HG03521 (cell line): ENCODE measurements at regions not wholly inside any gene's neighbourhood (a gene's known extent, or its start where the extent isn't known, plus 50 kb on each side); places are given as distances from the start of the nearest gene placed in this dataset.

Experiments used
- ATAC-seq: cut with Tn5 transposase; IDR thresholded peaks from one replicate; pipeline ENCODE4 v1.9.1; 2021; ENCODE audit warnings: mild to moderate bottlenecking, moderate library complexity; ENCODE audit not compliant: unreplicated experiment

DNA sequence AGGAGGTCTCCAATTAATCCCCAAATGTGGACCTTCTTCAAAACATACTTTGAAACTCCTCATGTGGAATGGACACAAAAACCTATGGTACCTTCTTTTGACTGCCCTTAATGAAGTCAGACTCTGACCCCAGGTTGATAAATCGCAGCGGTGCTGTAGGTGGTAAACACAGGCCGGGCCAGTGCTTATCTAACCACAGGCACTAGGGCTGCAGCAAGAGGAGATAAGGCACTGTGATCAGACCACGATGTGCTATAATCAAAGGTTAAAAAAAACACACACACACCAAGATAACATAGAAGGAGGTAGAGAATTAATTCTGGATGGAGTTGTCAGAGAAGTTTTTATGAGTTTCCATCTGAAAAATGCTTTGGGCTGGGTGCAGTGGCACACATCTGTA is 52.3 kb upstream of the SIPA1L2 start:
- no peak for ATAC-seq

DNA sequence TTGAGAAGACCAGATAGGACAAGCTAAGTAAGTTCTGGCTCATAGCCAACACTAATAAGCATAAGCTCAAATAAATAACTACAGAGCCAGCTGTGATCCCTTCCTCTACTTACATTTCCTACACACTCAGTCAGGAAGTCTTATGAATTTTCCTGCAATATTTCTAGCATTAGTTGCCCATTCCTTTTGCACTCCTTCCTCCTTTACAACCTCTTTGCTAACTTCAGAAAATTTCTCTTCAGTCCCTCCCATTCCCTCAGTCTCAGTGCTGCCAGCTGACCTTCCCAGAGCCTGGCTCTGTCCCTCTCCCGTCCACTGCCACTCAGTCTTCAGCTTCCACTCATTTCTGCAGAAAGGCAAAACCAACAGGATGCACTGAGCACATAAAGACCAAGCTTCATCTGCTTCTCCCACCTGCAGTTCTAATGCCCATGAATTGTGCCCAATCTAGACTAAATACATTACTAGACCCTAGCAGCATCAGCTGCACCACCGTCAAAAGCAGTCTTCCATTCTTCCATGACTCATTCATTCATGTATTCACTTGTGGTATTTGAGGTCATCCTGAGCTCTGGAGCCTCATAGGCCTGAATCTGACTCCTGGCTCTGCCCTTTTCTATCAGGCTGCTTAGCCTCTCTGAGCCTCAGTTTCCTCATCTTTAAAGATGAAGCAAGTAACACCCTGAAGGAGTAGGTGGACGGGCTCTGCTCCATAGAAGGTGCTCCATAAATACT is 54.6 kb upstream of the SIPA1L2 start:
- ATAC-seq, result no peak

DNA sequence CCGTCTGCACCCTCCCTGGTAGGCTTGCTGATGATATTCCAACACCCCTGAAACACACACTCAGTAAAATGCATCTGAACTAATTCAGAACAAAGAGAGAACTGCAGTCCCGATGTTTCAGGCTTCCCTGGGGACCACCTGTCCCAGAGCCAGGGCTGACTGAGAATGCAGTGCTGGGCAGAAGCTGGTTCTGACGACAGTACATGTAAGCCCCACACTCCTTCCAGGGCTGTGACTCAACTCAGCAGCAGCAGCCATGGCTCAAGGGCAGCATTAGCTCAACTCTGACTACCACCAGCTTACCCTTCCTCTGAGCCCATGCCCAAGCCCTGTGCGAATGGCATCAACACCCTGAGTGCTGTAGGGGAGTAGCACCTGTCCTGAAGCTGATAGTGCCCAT is 56.4 kb upstream of the SIPA1L2 start:
- no peak for ATAC-seq

DNA sequence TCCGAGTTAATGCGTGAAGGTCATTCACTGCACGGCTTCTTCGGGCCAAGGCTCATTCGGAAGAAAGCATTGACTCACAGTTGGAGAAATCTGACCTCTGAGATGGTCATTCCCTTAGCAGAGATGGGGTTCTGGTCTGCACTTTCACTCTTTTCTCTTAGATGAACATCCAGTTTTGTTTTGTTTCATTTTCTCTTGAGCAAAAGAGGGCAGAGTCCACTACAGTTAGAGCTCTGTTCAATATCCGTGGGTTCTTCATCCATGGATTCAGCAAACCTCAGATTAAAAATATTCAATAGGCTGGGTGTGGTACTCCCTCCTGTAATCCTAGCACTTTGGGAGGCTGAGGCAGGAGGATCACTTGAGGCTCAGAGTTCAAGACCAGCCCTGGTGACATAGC is 57.4 kb upstream of the SIPA1L2 start:
- ATAC-seq, result no peak

DNA sequence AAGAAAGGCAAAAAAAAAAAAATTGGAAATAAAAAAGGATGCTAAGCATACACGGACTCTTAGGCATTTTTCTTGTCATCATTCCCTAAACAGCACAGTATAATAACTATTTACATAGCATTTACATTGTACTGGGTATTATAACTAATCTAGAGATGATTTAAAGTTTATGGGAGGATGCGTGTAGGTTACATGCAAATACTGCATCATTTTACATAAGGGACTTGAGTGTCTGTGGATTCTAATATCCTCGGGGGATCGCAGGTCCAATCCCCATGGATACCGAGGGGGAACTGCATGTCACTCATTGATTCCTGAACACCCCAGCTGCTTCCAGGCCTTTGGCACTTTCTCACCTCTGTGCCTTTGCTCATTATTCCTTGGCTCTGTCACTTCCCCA is 57.8 kb upstream of the SIPA1L2 start:
- ATAC-seq, result no peak

DNA sequence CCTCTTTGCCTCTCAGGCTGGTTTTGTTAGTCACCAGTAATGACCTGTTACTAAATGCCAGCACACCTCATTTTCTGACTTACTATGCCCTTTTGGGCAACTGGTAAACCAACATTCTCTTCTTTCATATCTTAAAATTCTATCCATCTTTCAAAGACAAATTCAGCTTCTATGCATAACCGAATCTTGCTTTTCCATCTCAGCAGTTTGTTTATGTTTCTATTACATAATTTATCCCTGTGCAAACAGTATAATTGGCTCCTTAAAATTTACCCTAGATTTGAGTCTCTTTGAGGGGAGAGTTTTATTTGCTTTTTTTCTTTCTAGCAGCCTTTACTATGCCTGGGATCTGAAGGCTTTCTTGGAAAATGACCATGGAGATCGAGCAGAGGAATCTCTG is 58.5 kb upstream of the SIPA1L2 start:
- ATAC-seq, result no peak

DNA sequence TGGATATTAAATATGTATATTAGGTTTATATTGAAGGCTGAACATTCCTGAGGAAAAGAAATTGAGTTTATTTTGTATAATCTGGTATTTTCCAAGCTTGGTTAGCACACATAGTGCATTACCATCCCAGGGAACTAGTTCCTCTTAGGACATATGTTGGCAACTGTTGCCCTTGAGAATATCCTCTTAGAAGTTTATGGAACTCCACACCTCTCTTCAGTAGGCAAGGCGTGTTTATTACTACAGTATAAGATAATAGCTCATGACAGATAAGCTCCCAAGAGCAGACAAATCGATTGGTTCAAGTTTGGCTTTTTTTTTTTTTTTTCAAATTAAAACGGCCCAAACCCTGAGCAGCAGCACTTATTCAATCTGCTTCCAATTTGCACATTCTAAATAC is 59.8 kb upstream of the SIPA1L2 start:
- ATAC-seq, result no peak

DNA sequence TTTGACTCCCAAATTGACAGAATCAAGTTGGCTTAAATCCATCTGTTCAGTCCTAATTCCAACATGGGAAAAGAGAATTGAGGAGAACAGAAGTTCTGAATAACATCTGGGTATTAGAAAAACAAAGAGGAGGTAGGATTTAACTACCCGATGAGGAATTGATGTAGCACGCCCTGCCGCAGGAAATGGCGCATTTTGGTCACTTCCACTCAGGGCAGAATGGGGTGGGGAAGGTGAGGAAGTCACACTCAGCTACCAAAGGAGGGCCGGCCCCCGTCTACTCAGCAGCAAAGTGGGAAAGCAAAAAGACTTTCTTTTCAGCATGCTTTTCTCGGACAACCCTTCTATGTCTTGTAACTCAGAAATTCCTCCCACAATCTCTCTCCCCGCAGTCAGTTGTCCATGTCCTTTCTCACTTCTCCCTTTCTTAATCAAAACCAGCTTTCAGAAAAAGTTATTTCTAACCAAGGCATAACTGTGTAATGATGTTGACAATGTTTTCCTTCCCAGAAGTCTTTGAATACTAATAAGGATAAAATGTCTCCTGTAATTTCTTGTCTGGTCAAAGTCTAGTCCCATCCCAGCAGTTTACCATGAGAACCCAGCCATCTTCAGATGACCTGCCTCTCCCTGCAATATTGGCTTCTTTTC is 60.5 kb upstream of the SIPA1L2 start:
- no peak for ATAC-seq

DNA sequence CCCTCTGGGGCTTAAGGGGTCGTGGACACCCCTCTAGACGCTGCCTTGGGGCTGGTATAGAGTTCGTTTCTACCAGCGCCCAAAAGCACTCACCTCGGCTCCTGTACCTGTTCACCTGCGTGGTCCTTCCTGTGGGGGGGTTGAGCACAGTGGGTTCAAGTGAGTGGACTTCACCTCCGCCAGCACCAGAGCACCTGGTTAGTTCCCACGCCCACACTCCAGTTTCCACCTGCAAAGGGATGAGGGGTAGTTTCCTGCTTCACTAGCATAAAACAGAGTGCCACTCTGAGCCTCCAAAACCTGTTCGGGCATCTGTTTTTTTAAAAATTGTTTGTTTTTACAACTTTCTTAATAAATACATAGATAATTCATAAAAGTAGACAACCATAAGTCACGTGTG is 64.5 kb upstream of the SIPA1L2 start:
- ATAC-seq, result no peak

DNA sequence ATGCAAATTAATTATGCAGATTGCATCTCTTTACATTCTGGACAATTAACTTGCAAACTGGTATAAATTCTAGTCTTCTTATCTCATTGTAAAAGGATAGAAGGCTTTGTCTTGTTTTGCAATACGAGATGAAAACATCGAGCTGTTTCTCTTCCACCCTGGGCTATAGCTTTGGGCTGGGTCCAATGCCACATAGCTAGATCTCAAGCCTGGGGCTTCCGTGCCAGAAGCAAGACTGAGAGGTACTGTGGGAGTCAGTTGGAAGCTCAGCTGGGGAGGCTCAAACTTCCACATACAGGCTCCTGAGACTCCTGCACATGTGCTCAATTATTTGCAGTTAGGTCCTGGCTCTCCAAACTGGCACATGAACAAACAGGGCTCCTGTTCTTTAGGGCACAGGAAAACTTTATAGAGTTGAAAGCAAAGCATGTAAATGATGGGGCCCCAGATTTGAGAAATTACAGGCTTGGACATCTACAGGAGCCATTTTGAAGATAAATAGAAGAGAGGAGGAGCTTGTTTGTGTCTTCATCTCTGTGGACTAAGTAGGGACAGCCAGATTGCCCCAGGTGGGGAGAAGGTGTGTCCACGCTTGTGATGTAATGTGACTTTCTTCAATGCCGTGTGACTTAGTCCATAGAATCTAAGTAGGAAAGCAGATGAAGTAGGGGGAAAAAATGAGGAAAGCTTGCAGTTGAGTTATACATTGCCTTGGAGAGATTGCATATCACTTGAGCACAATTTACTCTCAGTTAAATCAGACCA is 65.9 kb upstream of the SIPA1L2 start:
- no peak for ATAC-seq

DNA sequence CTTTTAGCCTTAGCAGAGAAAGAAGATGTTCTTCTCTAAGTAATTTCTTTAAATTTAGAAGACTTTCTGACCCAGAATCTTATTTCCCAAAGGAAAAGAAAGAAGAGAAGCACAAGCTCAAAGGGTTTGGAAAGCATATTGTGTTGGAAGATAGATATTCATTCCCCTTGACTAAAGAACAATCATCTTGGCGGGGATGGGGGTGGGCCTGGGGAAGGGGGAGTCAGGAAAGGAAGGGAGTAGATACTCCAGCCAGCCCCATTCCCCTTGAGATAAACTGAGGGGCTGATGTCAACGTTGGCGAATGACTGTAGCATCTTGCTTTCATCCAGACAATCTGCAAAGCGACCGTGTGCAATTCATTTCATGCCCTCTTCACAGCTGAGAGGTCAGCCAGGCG is 66.5 kb upstream of the SIPA1L2 start:
- no peak for ATAC-seq

DNA sequence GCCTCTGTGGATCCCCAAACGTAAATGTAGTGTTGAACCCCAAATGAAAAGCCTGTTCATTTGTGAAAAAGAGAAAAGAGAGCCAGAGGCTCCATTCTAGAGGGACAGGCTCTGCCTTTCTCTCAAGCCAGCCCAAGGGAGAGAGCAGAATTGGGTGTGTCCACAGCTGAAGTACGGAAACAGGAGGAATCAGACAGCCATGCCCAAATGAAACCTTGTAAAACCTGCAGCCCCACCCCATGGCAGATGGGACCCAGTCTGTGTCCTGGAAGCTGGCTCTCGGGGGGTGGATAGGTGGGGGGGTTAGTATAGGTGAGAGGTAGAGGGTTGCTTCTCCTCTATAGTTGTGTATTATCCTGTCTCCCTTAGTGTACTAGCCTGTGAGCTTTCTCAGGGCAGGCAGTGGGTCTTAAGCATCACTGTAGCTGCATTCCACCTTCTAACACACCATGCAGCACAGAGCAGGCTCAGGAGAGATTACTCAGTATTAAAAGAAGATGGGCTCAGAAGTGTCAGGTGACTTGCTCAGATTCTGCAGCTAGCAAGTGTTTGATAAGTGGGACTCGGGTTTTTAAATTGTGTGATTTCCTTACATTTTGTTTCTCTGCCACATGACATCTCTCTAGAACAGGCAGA is 67.4 kb upstream of the SIPA1L2 start:
- no peak for ATAC-seq

DNA sequence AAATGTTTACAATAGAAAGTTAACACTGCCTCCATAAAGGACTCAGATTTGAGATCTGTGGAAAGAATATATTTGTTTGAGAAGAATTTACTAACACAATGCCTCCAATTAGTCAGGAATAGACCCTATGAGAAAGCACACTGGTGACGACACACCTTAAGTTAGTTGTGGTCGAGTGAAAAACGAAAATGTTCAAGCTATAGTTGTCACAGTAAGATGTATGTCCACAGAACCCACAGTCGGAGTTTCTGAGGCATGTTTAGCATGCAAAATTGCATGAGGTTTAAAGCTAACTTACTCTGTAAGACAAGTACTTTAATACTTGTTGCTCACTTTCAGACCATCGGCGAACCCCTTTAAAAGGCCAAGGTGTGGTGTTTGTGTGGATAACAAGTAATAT is 69.9 kb upstream of the SIPA1L2 start:
- ATAC-seq, result peak; percentile 48

DNA sequence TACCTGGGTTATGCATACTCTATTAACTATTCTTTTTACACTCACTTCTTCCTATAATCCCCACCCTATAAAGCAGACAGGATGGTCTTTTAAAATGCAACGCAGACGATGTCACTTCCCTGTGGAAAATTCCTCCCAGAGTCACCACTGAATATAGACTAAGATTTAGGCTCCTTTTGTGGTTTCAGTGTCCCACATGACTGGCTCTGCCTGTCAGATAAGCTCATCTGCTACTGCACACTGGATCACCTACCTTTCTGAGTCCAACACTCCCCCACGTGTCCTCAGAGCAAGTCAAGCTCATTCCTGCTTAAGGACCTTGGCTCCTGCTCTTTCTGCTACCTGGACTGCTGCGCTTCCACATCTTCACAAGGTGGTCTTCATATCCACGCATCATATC is 73.0 kb upstream of the SIPA1L2 start:
- no peak for ATAC-seq

DNA sequence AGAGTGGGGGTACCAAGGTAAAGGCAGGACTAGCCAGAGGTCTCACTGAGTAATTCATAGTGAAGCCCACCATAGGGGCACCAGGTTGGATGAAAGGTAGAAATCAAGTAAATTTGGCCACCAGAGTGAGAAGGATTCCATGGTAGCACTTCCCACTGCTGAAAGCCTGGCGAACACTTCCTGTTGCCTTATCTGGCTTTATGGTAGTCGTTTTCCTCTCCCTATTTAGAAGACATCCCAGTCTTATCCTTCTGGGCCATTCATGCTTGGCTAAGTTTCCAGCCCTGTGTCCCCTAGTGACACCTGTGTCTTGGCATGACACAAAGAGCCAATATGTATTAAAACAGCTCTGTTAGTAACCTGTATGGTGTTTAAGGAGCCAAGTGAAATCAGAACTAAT is 74.3 kb upstream of the SIPA1L2 start:
- ATAC-seq, result no peak

DNA sequence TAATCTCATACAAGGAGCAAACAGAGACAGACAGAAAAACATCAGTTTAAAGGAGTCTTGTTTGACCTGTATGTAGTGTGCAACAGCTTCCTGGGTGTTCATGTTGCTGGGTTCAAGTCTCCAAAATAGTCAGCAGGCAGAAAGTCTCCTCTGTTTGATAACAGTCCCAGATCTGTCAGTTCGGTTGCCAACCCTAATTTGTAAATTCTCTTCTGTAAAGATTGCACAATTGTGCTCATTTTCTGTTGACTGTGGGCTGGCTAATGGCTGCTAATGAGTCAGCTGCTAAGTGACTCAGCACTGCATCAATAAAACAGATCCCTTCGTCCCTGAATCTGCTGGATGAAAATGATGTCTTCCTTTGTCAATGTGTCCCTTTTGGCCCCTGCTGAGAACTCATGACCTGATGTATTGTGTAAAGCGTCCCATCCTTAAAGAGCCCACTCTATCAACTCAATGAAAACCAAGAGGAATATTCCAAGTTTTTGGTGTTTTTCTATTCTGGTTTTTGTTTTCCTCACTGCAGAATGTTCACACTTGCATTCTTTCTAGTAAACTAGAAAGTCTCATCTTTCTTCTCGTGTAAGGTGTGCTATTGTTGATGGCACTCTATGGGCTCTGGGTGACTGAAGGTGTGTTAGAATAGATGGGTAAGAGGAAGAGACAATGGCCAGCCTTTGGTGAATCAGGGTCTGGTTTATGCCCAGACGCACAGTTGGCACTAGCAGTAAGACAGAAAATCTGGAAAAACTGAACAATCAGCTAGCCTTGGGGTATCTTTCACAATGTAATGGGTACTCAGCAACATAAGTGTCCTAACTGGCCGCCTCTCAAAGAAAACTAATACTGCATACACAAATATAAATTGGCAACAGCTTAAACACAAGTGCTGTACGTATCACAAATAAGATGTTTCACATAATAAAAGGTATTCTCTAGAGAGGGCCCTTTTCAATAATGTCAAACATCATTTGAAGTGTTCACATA is 75.1 kb upstream of the SIPA1L2 start:
- no peak for ATAC-seq

DNA sequence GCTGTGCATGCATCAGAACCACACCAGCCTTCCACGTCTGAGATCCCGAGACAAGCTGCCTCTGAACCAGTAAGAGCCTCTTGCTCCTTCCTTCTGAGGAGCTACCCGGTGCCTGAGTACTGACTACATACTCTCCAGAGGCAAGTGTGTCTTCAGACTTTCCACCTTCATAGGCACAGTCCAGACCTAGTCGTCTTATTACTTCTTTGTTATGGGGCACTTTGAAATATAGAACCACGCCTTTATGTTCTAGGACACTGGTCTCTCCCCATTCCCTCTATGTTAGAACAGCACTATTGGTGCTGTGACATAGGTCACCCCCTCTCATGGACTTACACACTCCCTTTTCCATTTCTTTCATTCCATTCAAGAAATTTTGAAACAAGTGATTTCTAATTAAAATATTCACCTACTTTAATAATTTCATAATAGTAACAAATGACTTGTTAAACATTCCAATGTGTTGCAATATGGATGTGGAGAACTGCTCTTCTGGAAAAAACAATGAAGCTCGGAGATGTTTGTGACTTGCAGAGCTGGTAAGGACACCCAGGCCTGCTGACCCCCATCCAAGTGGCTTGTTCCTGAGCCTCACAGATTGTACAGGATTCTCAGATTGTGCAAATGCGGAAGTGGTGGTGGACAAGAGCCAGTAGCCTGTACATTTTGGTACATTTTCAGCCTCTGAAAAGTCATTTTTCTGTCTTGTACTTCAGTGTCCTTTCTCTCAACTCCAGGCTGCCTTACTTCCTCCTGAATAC is 76.1 kb upstream of the SIPA1L2 start:
- ATAC-seq, result no peak

DNA sequence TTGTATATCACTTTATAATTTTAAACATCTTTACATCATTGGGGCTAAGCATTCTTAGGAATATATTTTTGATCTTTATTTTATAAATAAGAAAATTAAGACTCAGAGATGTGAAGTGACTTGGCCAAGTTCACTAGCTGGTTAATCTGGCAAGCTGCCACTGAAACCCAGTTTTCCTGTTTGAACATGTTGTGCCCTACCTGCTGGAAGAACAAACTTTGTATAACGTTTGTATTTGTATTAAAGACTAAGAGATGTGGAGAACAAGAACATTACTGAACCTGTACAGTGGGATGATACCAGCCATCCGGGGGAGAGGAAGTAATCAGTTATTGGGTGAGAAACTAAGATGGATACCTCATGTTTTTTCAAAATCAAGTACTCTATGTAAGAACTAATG is 77.2 kb upstream of the SIPA1L2 start:
- no peak for ATAC-seq

DNA sequence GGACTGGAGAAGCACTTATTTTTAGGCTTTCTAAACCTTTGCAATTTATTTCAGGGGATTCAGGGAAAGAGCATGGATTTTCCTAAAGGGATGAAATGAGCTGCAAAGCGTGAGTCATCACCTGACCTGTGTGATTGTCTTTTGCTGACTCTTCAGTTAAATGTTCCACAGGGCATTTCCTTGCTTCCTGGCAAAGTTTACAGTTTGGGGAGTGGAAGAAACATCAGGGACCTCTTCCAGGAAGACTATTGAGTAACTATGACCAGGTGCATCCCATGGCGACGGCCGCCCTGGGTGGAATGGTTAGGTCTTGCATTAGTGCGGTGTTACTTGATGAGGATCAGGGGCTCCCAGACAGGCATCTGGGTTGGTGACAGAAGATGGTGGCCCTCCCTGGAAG is 79.5 kb upstream of the SIPA1L2 start:
- ATAC-seq, result no peak

DNA sequence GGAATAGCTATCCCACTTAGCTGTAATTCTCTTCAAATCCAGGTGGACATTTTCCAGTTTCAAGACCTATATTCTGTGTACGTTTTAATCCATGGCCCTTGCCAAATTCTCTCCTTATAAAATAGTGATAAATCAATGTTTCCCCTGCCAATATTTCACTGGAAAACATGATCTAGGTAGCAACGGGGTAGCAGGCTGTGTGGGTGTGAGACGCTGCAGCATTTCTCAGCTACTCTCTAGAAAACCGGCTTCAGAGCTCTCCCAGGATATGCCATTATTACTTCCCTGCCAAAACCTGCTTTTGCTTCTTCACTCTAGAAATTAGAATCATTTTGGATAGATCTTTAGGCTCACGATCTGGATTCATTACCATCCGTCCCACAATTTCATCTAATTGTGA is 82.1 kb upstream of the SIPA1L2 start:
- no peak for ATAC-seq
